Trophoblast cell (in vitro differentiated cells and primary cell): ENCODE measurements at regions not wholly inside any gene's neighbourhood (a gene's known extent, or its start where the extent isn't known, plus 50 kb on each side); places are given as distances from the start of the nearest gene placed in this dataset.

ENCODE experiments used
- DNase-seq, 2 donors: peaks; one replicate each; pipeline ENCODE4 v3.0.0-alpha.2; 2016
- H2AFZ ChIP-seq: 2 replicates; pipeline ENCODE4 v1.6.1; 2013; ENCODE audit warnings: low read length, moderate library complexity, mild to moderate bottlenecking; ENCODE audit not compliant: insufficient read depth, poor library complexity
- H2AK5ac ChIP-seq: 2 replicates; pipeline ENCODE4 v1.6.1; 2013; ENCODE audit warnings: mild to moderate bottlenecking, low read length
- H2BK120ac ChIP-seq: 2 replicates; pipeline ENCODE4 v1.6.1; 2013; ENCODE audit warnings: low read length, mild to moderate bottlenecking, moderate library complexity; ENCODE audit not compliant: insufficient read depth, poor library complexity
- H2BK12ac ChIP-seq: 2 replicates; pipeline ENCODE4 v1.6.1; 2013; ENCODE audit warnings: mild to moderate bottlenecking, low read length, moderate library complexity
- H2BK5ac ChIP-seq: 2 replicates; pipeline ENCODE4 v1.6.1; 2013; ENCODE audit warnings: low read length, low read depth, moderate library complexity, mild to moderate bottlenecking; ENCODE audit not compliant: poor library complexity
- H3K14ac ChIP-seq: 2 replicates; pipeline ENCODE4 v1.6.1; 2013; ENCODE audit warnings: mild to moderate bottlenecking, low read length
- H3K18ac ChIP-seq: 2 replicates; pipeline ENCODE4 v1.6.1; 2013; ENCODE audit warnings: mild to moderate bottlenecking, low read length
- H3K23ac ChIP-seq: 2 replicates; pipeline ENCODE4 v1.6.1; 2013; ENCODE audit warnings: low read length
- H3K27ac ChIP-seq: 2 replicates; pipeline ENCODE4 v1.5.1; 2013; ENCODE audit warnings: low read depth, mild to moderate bottlenecking, inconsistent platforms, low read length, moderate library complexity
- H3K27me3 ChIP-seq: 2 replicates; pipeline ENCODE4 v1.6.1; 2013; ENCODE audit warnings: inconsistent platforms, mild to moderate bottlenecking, low read length, moderate library complexity; ENCODE audit not compliant: insufficient read depth
- H3K36me3 ChIP-seq, 2 experiments: 1 replicate in 1 of 2; 2 replicates in 1 of 2; pipeline ENCODE4 v1.6.1; 2013; ENCODE audit warnings: low read length in 2 of 2, mild to moderate bottlenecking in 2 of 2, moderate library complexity in 1 of 2; ENCODE audit not compliant: insufficient read depth in 2 of 2, control insufficient read depth in 1 of 2
- H3K4ac ChIP-seq: 2 replicates; pipeline ENCODE4 v1.6.1; 2013; ENCODE audit warnings: low read depth, mild to moderate bottlenecking, low read length, moderate library complexity
- H3K4me1 ChIP-seq, 2 experiments: 1 replicate in 1 of 2; 2 replicates in 1 of 2; pipeline ENCODE4 v1.6.1; 2013; ENCODE audit warnings: low read length in 2 of 2, mild to moderate bottlenecking in 2 of 2, moderate library complexity in 1 of 2; ENCODE audit not compliant: insufficient read depth in 2 of 2, control insufficient read depth in 1 of 2
- H3K4me2 ChIP-seq: 2 replicates; pipeline ENCODE4 v1.6.1; 2013; ENCODE audit warnings: inconsistent platforms, mild to moderate bottlenecking, low read length, moderate library complexity
- H3K4me3 ChIP-seq: 2 replicates; pipeline ENCODE4 v1.5.1; 2013; ENCODE audit warnings: mild to moderate bottlenecking, low read depth, low read length, inconsistent platforms
- H3K79me1 ChIP-seq: one replicate; pipeline ENCODE4 v1.6.1; 2013; ENCODE audit warnings: low read length
- H3K79me2 ChIP-seq: 2 replicates; pipeline ENCODE4 v1.6.1; 2013; ENCODE audit warnings: low read length, mild to moderate bottlenecking; ENCODE audit not compliant: control insufficient read depth, insufficient read depth, poor library complexity
- H3K9ac ChIP-seq: 2 replicates; pipeline ENCODE4 v1.6.1; 2013; ENCODE audit warnings: mild to moderate bottlenecking, low read length
- H3K9me3 ChIP-seq: 2 replicates; pipeline ENCODE4 v1.6.1; 2013; ENCODE audit warnings: low read depth, mild to moderate bottlenecking, control low read depth, inconsistent platforms, low read length; ENCODE audit not compliant: insufficient read depth
- H4K12ac ChIP-seq: 2 replicates; pipeline ENCODE4 v1.6.1; 2013; ENCODE audit warnings: low read depth, mild to moderate bottlenecking, low read length, moderate library complexity
- H4K8ac ChIP-seq: 2 replicates; pipeline ENCODE4 v1.6.1; 2013; ENCODE audit warnings: low read depth, mild to moderate bottlenecking, low read length, moderate library complexity
- H4K91ac ChIP-seq: one replicate; pipeline ENCODE4 v1.6.1; 2013; ENCODE audit warnings: low read depth, mild to moderate bottlenecking, low read length, moderate library complexity
- WGBS: extraction: QIAGEN DNeasy Blood & Tissue Kit; methylation state at CpG from one replicate; pipeline ENCODE4 v1.1.7; 2013; ENCODE audit warnings: missing lambda C conversion rate; ENCODE audit not compliant: insufficient read length, insufficient coverage; ENCODE audit errors: extremely low coverage; 5-methylcytosine and 5-hydroxymethylcytosine counted together

DNA sequence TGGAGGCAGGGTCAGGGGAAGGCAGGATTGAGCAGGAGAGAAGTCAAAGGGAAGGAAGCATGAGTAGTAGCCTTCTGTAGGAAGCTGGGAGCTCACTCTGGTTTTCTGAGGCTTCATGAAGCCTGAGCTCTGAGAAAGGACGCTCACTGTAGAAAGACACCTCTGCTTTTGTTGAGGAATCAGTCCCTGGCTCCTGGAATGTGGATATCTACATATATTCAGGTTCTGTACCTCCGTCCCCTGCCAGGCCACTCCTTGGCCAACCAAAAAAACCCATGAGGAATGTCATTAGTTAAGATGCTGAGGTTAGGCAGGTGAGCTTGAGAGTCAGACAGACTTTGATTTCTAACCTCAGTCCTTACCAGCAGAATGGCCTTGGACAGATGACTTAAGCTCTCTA, 283.5 kb upstream of the HABP2 start:
- Histone ChIP-seq H3K36me3 (no peaks in the 10 kb centered on the region), H4K91ac (no peak overlapping the region), H3K14ac (no peak overlapping the region), H3K27ac (no peak overlapping the region), H4K12ac (no peak overlapping the region), H2BK120ac (no peak overlapping the region), H2AK5ac (no peak overlapping the region), H3K79me1 (peaks cover 3% of the 10 kb centered on the region), H3K27me3 (no peaks in the 10 kb centered on the region), H3K4ac (no peak overlapping the region), H3K23ac (no peak overlapping the region), H4K8ac (no peak overlapping the region), H2AFZ (no peak overlapping the region), H2BK12ac (no peak overlapping the region), H3K4me1 (peaks cover 8 to 11% of the 10 kb centered on the region in 2 experiments), H2BK5ac (no peak overlapping the region), H3K4me2 (no peak overlapping the region), H3K4me3 (no peak overlapping the region), H3K79me2 (no peaks in the 10 kb centered on the region), H3K9me3 (peaks cover 2% of the 10 kb centered on the region), H3K9ac (no peak overlapping the region), H3K18ac (no peak overlapping the region)
- DNase-seq: no peak
- no CpG with 5 or more reads among the region's 2 CpGs for WGBS

DNA sequence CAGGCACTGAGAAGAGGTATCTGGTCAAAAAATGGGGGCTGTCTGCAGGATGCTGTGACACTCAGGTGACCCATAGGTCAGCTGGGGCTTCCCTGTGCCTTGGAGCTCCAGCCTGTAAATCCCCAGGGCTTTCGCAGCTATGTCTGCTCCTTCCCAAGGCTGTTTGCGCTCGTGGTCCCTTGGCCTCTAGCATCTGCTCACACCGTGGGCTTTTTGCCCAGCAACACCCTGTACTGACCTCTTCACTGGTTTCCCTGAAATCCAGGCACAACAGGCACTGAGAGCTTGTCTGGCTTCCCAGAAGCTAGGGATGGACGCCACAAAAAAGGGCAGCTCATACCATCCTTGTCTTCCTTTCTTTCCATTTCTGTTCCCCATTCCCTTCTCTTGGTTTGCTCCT, 280.3 kb upstream of the HABP2 start:
- H3K18ac ChIP-seq: no peak overlapping the region
- WGBS: no CpG with 5 or more reads among the region's 5 CpGs
- H2BK12ac ChIP-seq: no peak overlapping the region
- H2BK120ac ChIP-seq: no peak overlapping the region
- H3K4me1 ChIP-seq: peaks cover 8 to 11% of the 10 kb centered on the region in 2 experiments
- no peak overlapping the region for H3K14ac ChIP-seq
- H4K12ac ChIP-seq: no peak overlapping the region
- H3K27ac ChIP-seq: no peak overlapping the region
- no peak overlapping the region for H4K8ac ChIP-seq
- H3K9me3 ChIP-seq: no peaks in the 10 kb centered on the region
- H3K23ac ChIP-seq: no peak overlapping the region
- no peak overlapping the region for H2AK5ac ChIP-seq
- H4K91ac ChIP-seq: no peak overlapping the region
- no peak overlapping the region for H2AFZ ChIP-seq
- H3K9ac ChIP-seq: no peak overlapping the region
- no peaks in the 10 kb centered on the region for H3K36me3 ChIP-seq
- H3K4me2 ChIP-seq: no peak overlapping the region
- H3K79me2 ChIP-seq: no peaks in the 10 kb centered on the region
- DNase-seq: no peak
- H2BK5ac ChIP-seq: no peak overlapping the region
- H3K4ac ChIP-seq: peak overlapping the region; percentile 8
- H3K79me1 ChIP-seq: peaks cover 3% of the 10 kb centered on the region
- no peak overlapping the region for H3K4me3 ChIP-seq
- no peaks in the 10 kb centered on the region for H3K27me3 ChIP-seq

DNA sequence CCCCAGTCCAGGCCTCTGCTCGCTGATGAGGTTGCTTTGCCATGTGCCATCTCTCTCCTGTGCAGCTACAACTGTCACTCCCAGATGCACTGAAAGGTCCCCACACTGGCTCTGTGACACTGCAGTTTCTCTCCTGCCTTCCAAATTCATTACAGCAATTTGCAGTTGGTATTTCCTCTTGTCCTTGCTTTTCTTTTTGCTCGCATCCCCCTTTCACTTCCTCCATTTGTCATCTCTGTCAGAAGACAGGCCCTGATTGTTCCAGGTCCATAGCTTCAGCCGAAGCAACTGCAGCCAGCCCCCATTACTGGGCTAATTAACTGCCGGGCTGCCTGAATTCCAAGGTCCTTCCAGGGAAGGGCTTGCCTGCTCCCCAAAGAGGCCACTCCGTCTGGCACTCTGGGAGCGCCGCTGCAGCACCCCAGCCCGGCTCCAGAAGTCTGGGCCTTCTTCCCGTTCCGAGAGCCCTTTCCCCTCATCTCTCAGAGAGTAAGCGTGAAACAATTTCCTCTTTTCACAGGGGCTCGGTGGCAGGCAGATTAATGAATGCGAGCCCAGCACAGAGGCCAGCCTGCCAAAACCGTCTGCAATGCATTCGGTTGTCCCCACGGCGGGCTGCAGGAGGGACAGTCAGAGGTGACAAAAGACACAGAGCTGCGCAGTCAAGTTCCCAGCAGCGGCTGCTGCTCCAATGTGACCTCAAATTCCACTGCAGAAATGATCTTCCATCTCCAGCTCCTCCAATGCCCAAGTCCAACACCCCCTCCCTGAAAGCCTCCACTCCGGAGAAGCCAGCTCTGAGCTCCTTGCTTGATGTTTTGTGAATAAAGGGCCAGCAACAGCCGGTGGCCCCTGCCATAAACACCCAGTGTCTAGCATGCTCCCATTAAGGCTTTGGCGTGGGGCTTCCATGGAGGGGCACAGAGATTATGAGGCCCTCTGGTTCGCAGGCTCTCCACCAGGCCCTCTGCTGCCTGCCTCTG, 279.4 kb upstream of the HABP2 start:
- DNase-seq: no peak
- no peak overlapping the region for H2AFZ ChIP-seq
- no peaks in the 10 kb centered on the region for H3K79me2 ChIP-seq
- no peaks in the 10 kb centered on the region for H3K36me3 ChIP-seq
- H2BK12ac ChIP-seq: peak overlapping the region; percentile 32
- H3K9me3 ChIP-seq: no peaks in the 10 kb centered on the region
- H4K12ac ChIP-seq: no peak overlapping the region
- peak overlapping the region; percentile 20 for H3K14ac ChIP-seq
- H3K4ac ChIP-seq: no peak overlapping the region
- H2BK5ac ChIP-seq: no peak overlapping the region
- H3K4me2 ChIP-seq: no peak overlapping the region
- H3K18ac ChIP-seq: no peak overlapping the region
- H3K4me3 ChIP-seq: no peak overlapping the region
- H3K23ac ChIP-seq: no peak overlapping the region
- no peak overlapping the region for H3K9ac ChIP-seq
- peaks cover 8 to 11% of the 10 kb centered on the region in 2 experiments for H3K4me1 ChIP-seq
- H3K27ac ChIP-seq: no peak overlapping the region
- H3K27me3 ChIP-seq: no peaks in the 10 kb centered on the region
- WGBS: no CpG with 5 or more reads among the region's 23 CpGs
- H4K8ac ChIP-seq: no peak overlapping the region
- no peak overlapping the region for H2BK120ac ChIP-seq
- peaks cover 3% of the 10 kb centered on the region for H3K79me1 ChIP-seq
- H4K91ac ChIP-seq: no peak overlapping the region
- no peak overlapping the region for H2AK5ac ChIP-seq

DNA sequence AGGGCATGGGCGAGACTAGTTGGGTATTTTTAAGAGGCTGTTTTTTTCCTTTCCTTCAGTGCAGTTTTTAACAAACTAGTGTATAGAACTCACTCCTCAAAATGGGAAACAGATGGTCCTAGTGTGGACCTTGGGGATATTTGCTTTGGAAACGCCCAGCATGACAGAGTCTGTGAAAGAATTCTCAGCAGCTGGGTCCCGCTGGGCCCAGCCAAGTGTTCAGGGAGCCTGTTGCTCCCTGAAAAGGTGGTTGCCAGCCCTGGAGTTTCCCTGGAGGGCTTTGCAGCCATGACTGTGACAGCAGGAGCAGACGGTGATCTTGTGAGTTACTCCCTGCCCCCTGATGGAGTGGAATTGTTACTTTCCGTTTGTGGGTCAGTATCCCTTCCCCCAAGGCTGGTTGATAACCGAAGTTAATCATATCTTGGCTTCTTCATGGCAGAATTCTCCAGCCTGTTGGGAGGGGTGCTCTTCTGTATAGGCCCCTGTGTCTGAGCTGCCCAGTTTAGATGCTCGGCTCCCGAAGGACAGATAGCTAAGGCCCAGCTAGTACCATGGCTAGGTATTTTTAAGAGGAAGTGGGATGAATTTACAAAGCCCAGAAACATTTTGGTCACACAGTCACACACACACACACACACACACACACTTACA, 278.6 kb upstream of the HABP2 start:
- H2BK12ac ChIP-seq: no peak overlapping the region
- no peak overlapping the region for H4K8ac ChIP-seq
- no peak overlapping the region for H4K91ac ChIP-seq
- H2BK120ac ChIP-seq: no peak overlapping the region
- peaks cover 3% of the 10 kb centered on the region for H3K79me1 ChIP-seq
- H3K9me3 ChIP-seq: no peaks in the 10 kb centered on the region
- no CpG with 5 or more reads among the region's 8 CpGs for WGBS
- DNase-seq: no peak
- no peak overlapping the region for H3K18ac ChIP-seq
- no peaks in the 10 kb centered on the region for H3K27me3 ChIP-seq
- peaks cover 8 to 11% of the 10 kb centered on the region in 2 experiments for H3K4me1 ChIP-seq
- no peak overlapping the region for H3K9ac ChIP-seq
- no peak overlapping the region for H4K12ac ChIP-seq
- H3K79me2 ChIP-seq: no peaks in the 10 kb centered on the region
- no peak overlapping the region for H3K23ac ChIP-seq
- no peak overlapping the region for H3K4ac ChIP-seq
- H2BK5ac ChIP-seq: no peak overlapping the region
- H3K14ac ChIP-seq: no peak overlapping the region
- H3K27ac ChIP-seq: no peak overlapping the region
- H3K36me3 ChIP-seq: no peaks in the 10 kb centered on the region
- H3K4me3 ChIP-seq: no peak overlapping the region
- H2AK5ac ChIP-seq: no peak overlapping the region
- H2AFZ ChIP-seq: no peak overlapping the region
- no peak overlapping the region for H3K4me2 ChIP-seq
